K562 (cell line): ENCODE measurements at regions not wholly inside any gene's neighbourhood (a gene's known extent, or its start where the extent isn't known, plus 50 kb on each side); places are given as distances from the start of the nearest gene placed in this dataset.

Source experiments
- BRD9 ChIP-seq: fragments of 450-650 bp; IDR thresholded peaks from 2 replicates; pipeline ENCODE4 v1.6.1; 2018; ENCODE audit warnings: low read depth; ENCODE audit not compliant: partially characterized antibody
- CREB1 ChIP-seq, 2 experiments: sonication (generic) in 1 of 2; formaldehyde crosslinking in 1 of 2; IDR thresholded peaks; 2 replicates each; pipeline versions ENCODE4 v1.6.1 to v1.8.0; 2012 to 2022; ENCODE audit warnings: inconsistent platforms in 1 of 2, mild to moderate bottlenecking in 1 of 2, missing genetic modification reagents in 1 of 2, moderate library complexity in 1 of 2
- EHMT2 ChIP-seq: fragments of 450-650 bp; IDR thresholded peaks from 2 replicates; pipeline ENCODE4 v1.6.1; 2018; ENCODE audit warnings: antibody characterized with exemption
- ETV5 ChIP-seq: sonication (generic); formaldehyde crosslinking; IDR thresholded peaks from 2 replicates; pipeline ENCODE4 v1.4.0; 2020; ENCODE audit warnings: low read depth, mild to moderate bottlenecking, missing genetic modification reagents
- HEY1 ChIP-seq: fragments of 250-450 bp; sonication (Bioruptor Pico); IDR thresholded peaks from 2 replicates; pipeline ENCODE4 v1.5.0; 2020; ENCODE audit warnings: mild to moderate bottlenecking, moderate library complexity, borderline replicate concordance
- HNRNPLL ChIP-seq: fragments of 200-400 bp; formaldehyde crosslinking; IDR thresholded peaks from 2 replicates; pipeline ENCODE4 v1.6.1; 2017; ENCODE audit warnings: low read length, low read depth, mild to moderate bottlenecking; ENCODE audit not compliant: poor library complexity, severe bottlenecking
- MTA3 ChIP-seq: fragments of 450-650 bp; formaldehyde crosslinking; IDR thresholded peaks from 2 replicates; pipeline ENCODE4 v1.6.1; 2017; ENCODE audit warnings: mild to moderate bottlenecking, borderline replicate concordance
- MYBL2 ChIP-seq, 2 experiments: fragments of 450-650 bp in 1 of 2; sonication (generic) in 1 of 2; formaldehyde crosslinking in 1 of 2; IDR thresholded peaks; 2 replicates each; pipeline versions ENCODE4 v1.6.1 to v1.8.1; 2017 to 2022; ENCODE audit warnings: borderline replicate concordance in 1 of 2, inconsistent platforms in 1 of 2, low read depth in 1 of 2, mild to moderate bottlenecking in 1 of 2, missing genetic modification reagents in 1 of 2, moderate library complexity in 1 of 2
- NR3C1 ChIP-seq: sonication (generic); formaldehyde crosslinking; IDR thresholded peaks from 2 replicates; pipeline ENCODE4 v1.8.1; 2022; ENCODE audit warnings: missing genetic modification reagents
- OTX1 ChIP-seq: fragments of 450-650 bp; formaldehyde crosslinking; IDR thresholded peaks from 2 replicates; pipeline ENCODE4 v1.4.0; 2022; ENCODE audit warnings: mild to moderate bottlenecking
- POLR2G ChIP-seq: fragments of 200-400 bp; formaldehyde crosslinking; IDR thresholded peaks from 2 replicates; pipeline ENCODE4 v1.6.1; 2017; ENCODE audit warnings: low read depth, mild to moderate bottlenecking, antibody characterized with exemption, low read length, moderate library complexity
- PTRF ChIP-seq: fragments of 450-650 bp; IDR thresholded peaks from 2 replicates; pipeline ENCODE4 v1.6.1; 2016; ENCODE audit warnings: mild to moderate bottlenecking, missing genetic modification characterization, missing compliant biosample characterization
- RBM15 ChIP-seq: fragments of 200-400 bp; formaldehyde crosslinking; IDR thresholded peaks from 2 replicates; pipeline ENCODE4 v1.6.1; 2018; ENCODE audit warnings: mild to moderate bottlenecking, low read length, moderate library complexity; ENCODE audit not compliant: insufficient read depth
- RBM17 ChIP-seq: fragments of 200-400 bp; formaldehyde crosslinking; IDR thresholded peaks from 2 replicates; pipeline ENCODE4 v1.6.1; 2017; ENCODE audit warnings: low read depth, mild to moderate bottlenecking, low read length, borderline replicate concordance
- SMARCB1 ChIP-seq: IDR thresholded peaks from 2 replicates; pipeline ENCODE4 v1.6.1; 2011; ENCODE audit warnings: improper control_type of control experiment, low read depth; ENCODE audit not compliant: insufficient read length
- YY1 ChIP-seq, 3 experiments: IDR thresholded peaks; 2 replicates each; pipeline ENCODE4 v1.6.1; 2011; ENCODE audit warnings: low read length in 2 of 3, mild to moderate bottlenecking in 2 of 3, moderate library complexity in 2 of 3, borderline replicate concordance in 1 of 3, control low read depth in 1 of 3, low read depth in 1 of 3; ENCODE audit not compliant: insufficient read depth in 3 of 3, insufficient replicate concordance in 2 of 3, control insufficient read depth in 1 of 3, insufficient read length in 1 of 3; ENCODE audit errors: extremely low read depth in 1 of 3
- ZBTB34 ChIP-seq: fragments of 250-450 bp; sonication (Bioruptor Pico); IDR thresholded peaks from 2 replicates; pipeline ENCODE4 v1.8.0; 2021; ENCODE audit warnings: mild to moderate bottlenecking, moderate library complexity
- ZC3H8 ChIP-seq: fragments of 450-650 bp; IDR thresholded peaks from 2 replicates; pipeline ENCODE4 v1.6.1; 2017
- ZNF24 ChIP-seq: fragments of 450-650 bp; IDR thresholded peaks from 2 replicates; pipeline ENCODE4 v1.6.1; 2016
- ZNF384 ChIP-seq: IDR thresholded peaks from 2 replicates; pipeline ENCODE4 v1.6.1; 2012; ENCODE audit warnings: low read depth, low read length, improper control_type of control experiment
- ZNF512 ChIP-seq: IDR thresholded peaks from 2 replicates; pipeline ENCODE4 v1.6.1; 2016; ENCODE audit warnings: missing genetic modification characterization, missing compliant biosample characterization
- ZNF644 ChIP-seq: fragments of 200-800 bp; sonication (Bioruptor generic); IDR thresholded peaks from 2 replicates; pipeline ENCODE4 v1.6.1; 2016; ENCODE audit warnings: low read depth, missing genetic modification characterization, missing compliant biosample characterization
- ZNF696 ChIP-seq: fragments of 250-450 bp; sonication (Bioruptor Pico); conservative IDR thresholded peaks from 2 replicates; pipeline ENCODE4 v1.4.0; 2020; ENCODE audit warnings: mild to moderate bottlenecking, moderate library complexity
- ZNF699 ChIP-seq: fragments of 250-450 bp; sonication (Bioruptor Pico); IDR thresholded peaks from 2 replicates; pipeline ENCODE4 v1.8.0; 2021; ENCODE audit warnings: mild to moderate bottlenecking, moderate library complexity; ENCODE audit not compliant: insufficient replicate concordance

GRCh38 chr6:13873288-13874190 lies 51.2 kb upstream of the RNF182 start (continued):
- no peak for TF ChIP-seq ZNF512 (tag)
- no peak for TF ChIP-seq ZNF696
- no peak for TF ChIP-seq OTX1 (CRISPR knock-in tag)
- peak in 1 of 3 experiments; percentile 47 for TF ChIP-seq YY1 (IDR thresholded peaks at IDR 0.05; ENCODE audit: borderline replicate concordance in 1 of 3, control insufficient read depth in 1 of 3, extremely low read depth in 1 of 3, insufficient read depth in 3 of 3, insufficient read length in 1 of 3, insufficient replicate concordance in 2 of 3, low read depth in 1 of 3, low read length in 2 of 3)
- no peak for TF ChIP-seq ZC3H8
- no peak for TF ChIP-seq ZBTB34 (CRISPR knock-in tag)
- TF ChIP-seq HNRNPLL: peak; percentile 29
- TF ChIP-seq ZNF24: peak; percentile 20; the same call in 1 of the 2 replicates
- no peak for TF ChIP-seq PTRF
- no peak for TF ChIP-seq RBM17
- TF ChIP-seq MYBL2 (IDR thresholded peaks at IDR 0.05; ENCODE audit: low read depth): no peak
- 0 out of 2 replicates have a peak, but pooled peaks have one; percentile 30 for TF ChIP-seq MYBL2 (CRISPR knock-in tag; IDR thresholded peaks at IDR 0.05; ENCODE audit: borderline replicate concordance)
- no peak for TF ChIP-seq EHMT2
- no peak for TF ChIP-seq BRD9
- TF ChIP-seq HEY1: no peak
- peak; percentile 91 for TF ChIP-seq ETV5
- no peak for TF ChIP-seq RBM15
- TF ChIP-seq SMARCB1: no peak
- TF ChIP-seq POLR2G: peak; percentile 67
- TF ChIP-seq ZNF644 (tag): no peak
- TF ChIP-seq ZNF699: no peak
- TF ChIP-seq MTA3: peak; percentile 79; the same call in 1 of the 2 replicates
- TF ChIP-seq NR3C1: peak; percentile 99
- TF ChIP-seq ZNF384: no peak
- peak; percentile 42; the same call in 1 of the 2 replicates for TF ChIP-seq CREB1 (IDR thresholded peaks at IDR 0.05)
- peak; percentile 79 for TF ChIP-seq CREB1 (CRISPR knock-in tag; IDR thresholded peaks at IDR 0.05)
